NCI-H187 (cell line): ENCODE measurements at regions not wholly inside any gene's neighbourhood (a gene's known extent, or its start where the extent isn't known, plus 50 kb on each side); places are given as distances from the start of the nearest gene placed in this dataset.
A peak's percentile ranks its signal among the peaks of the same experiment; 100 is the strongest.

ENCODE experiments used
- DNase-seq, 2 experiments: peaks; one replicate each; lab custom pipeline; 2025; lab: John Stamatoyannopoulos, UW

- no peak for DNase-seq
Measured at GRCh38 chr14:34214961-34215360, 247.1 kb downstream of the SPTSSA start.

GRCh38 chr14:34213332-34213731, 248.7 kb downstream of the SPTSSA start:
- no peak for DNase-seq

GRCh38 chr14:34212172-34212929, 249.7 kb downstream of the SPTSSA start:
- no peak for DNase-seq

GRCh38 chr14:34211732-34212131, 250.3 kb downstream of the SPTSSA start:
- DNase-seq: no peak

GRCh38 chr14:34208532-34208931, 253.5 kb downstream of the SPTSSA start:
- DNase-seq: no peak

- DNase-seq: no peak
Measured at GRCh38 chr14:34205799-34206198, 254.9 kb upstream of the EGLN3 start.

- DNase-seq: no peak
Measured at GRCh38 chr14:34204774-34205173, 253.9 kb upstream of the EGLN3 start.

- no peak for DNase-seq
Measured at GRCh38 chr14:34203251-34203722, 252.4 kb upstream of the EGLN3 start.

GRCh38 chr14:34201909-34202637, 251.2 kb upstream of the EGLN3 start:
- no peak for DNase-seq

- no peak for DNase-seq
Measured at GRCh38 chr14:34199585-34199984, 248.7 kb upstream of the EGLN3 start.

- no peak for DNase-seq
Measured at GRCh38 chr14:34198096-34198495, 247.2 kb upstream of the EGLN3 start.

- no peak for DNase-seq
Measured at GRCh38 chr14:34195964-34196363, 245.1 kb upstream of the EGLN3 start.

GRCh38 chr14:34190717-34191116, 239.8 kb upstream of the EGLN3 start:
- no peak for DNase-seq

- DNase-seq: no peak
Measured at GRCh38 chr14:34189866-34190265, 239.0 kb upstream of the EGLN3 start.

GRCh38 chr14:34187519-34188044, 236.7 kb upstream of the EGLN3 start:
- DNase-seq: no peak

GRCh38 chr14:34187061-34187460, 236.2 kb upstream of the EGLN3 start:
- DNase-seq: no peak

- DNase-seq: no peak
Measured at GRCh38 chr14:34184126-34184525, 233.3 kb upstream of the EGLN3 start.

- no peak for DNase-seq
Measured at GRCh38 chr14:34183478-34183877, 232.6 kb upstream of the EGLN3 start.

- DNase-seq: peak in 1 of 2 experiments; percentile 12
Measured at GRCh38 chr14:34181338-34181737, 230.5 kb upstream of the EGLN3 start.

GRCh38 chr14:34180869-34181268, 230.0 kb upstream of the EGLN3 start:
- no peak for DNase-seq

GRCh38 chr14:34180434-34180833, 229.6 kb upstream of the EGLN3 start:
- DNase-seq: peak; percentile 10 to 46

GRCh38 chr14:34179727-34180126, 228.9 kb upstream of the EGLN3 start:
- DNase-seq: no peak

- DNase-seq: no peak
Measured at GRCh38 chr14:34177466-34177865, 226.6 kb upstream of the EGLN3 start.
